K562 (cell line): ENCODE measurements at regions not wholly inside any gene's neighbourhood (a gene's known extent, or its start where the extent isn't known, plus 50 kb on each side); places are given as distances from the start of the nearest gene placed in this dataset.

Source experiments
- ATAC-seq: fragments of 200-7000 bp; cut with Tn5 transposase; 3 replicates; pipeline ENCODE4 v1.9.1; 2020; ENCODE audit warnings: moderate library complexity
- BruUV-seq: library from RNA; stranded (reverse); fragments of 400-500 nt; replicated peaks from 2 replicates; lab custom pipeline; 2021; lab: Mats Ljungman, UMichigan
- CTCF ChIA-PET: fragments of 300-600 bp; formaldehyde crosslinking; extraction: SDS; loops from one replicate; lab custom pipeline; 2021; ENCODE audit warnings: low intra/inter-chr PET ratio; lab: Yijun Ruan, JAX
- POLR2A ChIA-PET: fragments of 300-600, 350-650 bp; sonication (Branson Sonifier 250); formaldehyde crosslinking; extraction: SDS; loops from one replicate; lab custom pipeline; 2021; ENCODE audit warnings: antibody characterized with exemption, inconsistent platforms; lab: Yijun Ruan, JAX
- DNase-seq, 4 experiments: peaks; one replicate each; pipeline versions ENCODE4 v3.0.0 to v3.0.0-alpha.2; 2011 to 2018; ENCODE audit warnings: low spot score in 3 of 4, mixed read lengths in 3 of 4; ENCODE audit errors: extremely low read depth in 1 of 4
- FAIRE-seq: peaks from 2 replicates; lab custom pipeline; 2011; peaks lifted over from hg19 to GRCh38; lab: Jason Lieb, UNC
- H2AFZ ChIP-seq: 2 replicates; pipeline ENCODE4 v1.6.0; 2011; ENCODE audit warnings: low read depth, low read length, control low read depth, inconsistent platforms
- H3K27ac ChIP-seq: fragments of 200-600 bp; 3 replicates; pipeline ENCODE4 v1.8.0; 2011; ENCODE audit warnings: low read depth, mild to moderate bottlenecking, control low read depth, inconsistent platforms, low read length, moderate library complexity, mixed read lengths; ENCODE audit errors: extremely low read depth
- H3K27me3 ChIP-seq, 2 experiments: fragments of 300-600 bp in 1 of 2; 2 replicates in 1 of 2; 3 replicates in 1 of 2; pipeline versions ENCODE4 v1.6.0 to v1.8.0; 2011; ENCODE audit warnings: inconsistent platforms in 2 of 2, low read length in 2 of 2, mild to moderate bottlenecking in 1 of 2, mixed read lengths in 1 of 2, moderate library complexity in 1 of 2; ENCODE audit not compliant: control insufficient read depth in 2 of 2, insufficient read depth in 2 of 2
- H3K36me3 ChIP-seq: fragments of 300-600 bp; 3 replicates; pipeline ENCODE4 v1.8.0; 2011; ENCODE audit warnings: mild to moderate bottlenecking, low read length, inconsistent platforms; ENCODE audit not compliant: control insufficient read depth, insufficient read depth
- H3K4me1 ChIP-seq, 2 experiments: fragments of 200-600 bp in 1 of 2; replicated peaks in 1 of 2; 2 replicates in 1 of 2; 3 replicates in 1 of 2; pipeline versions ENCODE4 v1.5.1 to v1.8.0; 2011; ENCODE audit warnings: inconsistent platforms in 2 of 2, low read length in 2 of 2, mild to moderate bottlenecking in 1 of 2, mixed read lengths in 1 of 2, moderate library complexity in 1 of 2; ENCODE audit not compliant: control insufficient read depth in 2 of 2, insufficient read depth in 2 of 2
- H3K4me2 ChIP-seq: 2 replicates; pipeline ENCODE4 v1.6.1; 2011; ENCODE audit warnings: low read length, control low read depth, inconsistent platforms, mixed read lengths; ENCODE audit not compliant: insufficient read depth
- H3K4me3 ChIP-seq: fragments of 200-600 bp; sonication (generic), shearing (Covaris generic); 2 replicates; pipeline ENCODE4 v1.5.1; 2016; ENCODE audit warnings: control low read depth, inconsistent platforms
- H3K79me2 ChIP-seq: fragments of 200-600 bp; 3 replicates; pipeline ENCODE4 v1.8.0; 2011; ENCODE audit warnings: low read length, inconsistent platforms; ENCODE audit not compliant: control insufficient read depth, insufficient read depth
- H3K9ac ChIP-seq, 2 experiments: 2 replicates each; pipeline versions ENCODE4 v1.6.0 to v1.6.1; 2011; ENCODE audit warnings: low read depth in 2 of 2, low read length in 2 of 2, control low read depth in 1 of 2, inconsistent platforms in 1 of 2, mild to moderate bottlenecking in 1 of 2, mixed read lengths in 1 of 2; ENCODE audit not compliant: insufficient read depth in 1 of 2
- H3K9me1 ChIP-seq: one replicate; pipeline ENCODE4 v1.6.0; 2011; ENCODE audit warnings: inconsistent platforms, mild to moderate bottlenecking, low read length, moderate library complexity; ENCODE audit not compliant: control insufficient read depth, insufficient read depth
- H3K9me3 ChIP-seq: replicated peaks from 2 replicates; pipeline ENCODE4 v1.5.1; 2011; ENCODE audit warnings: low read depth, low read length, inconsistent platforms; ENCODE audit not compliant: control insufficient read depth, insufficient read depth
- H4K20me1 ChIP-seq: replicated peaks from 2 replicates; pipeline ENCODE4 v1.6.1; 2011; ENCODE audit warnings: low read length, inconsistent platforms, mixed read lengths; ENCODE audit not compliant: control insufficient read depth, insufficient read depth
- CBFA2T3 ChIP-seq: fragments of 450-650 bp; IDR thresholded peaks from 2 replicates; pipeline ENCODE4 v1.6.1; 2017
- DACH1 ChIP-seq: fragments of 450-650 bp; IDR thresholded peaks from 2 replicates; pipeline ENCODE4 v1.6.1; 2018; ENCODE audit not compliant: partially characterized antibody
- MAX ChIP-seq: sonication (generic); formaldehyde crosslinking; IDR thresholded peaks from 2 replicates; pipeline ENCODE4 v1.9.0; 2022; ENCODE audit warnings: mild to moderate bottlenecking, missing genetic modification reagents
- POLR2B ChIP-seq: fragments of 450-650 bp; IDR thresholded peaks from 2 replicates; pipeline ENCODE4 v1.6.1; 2018; ENCODE audit warnings: low read depth; ENCODE audit not compliant: partially characterized antibody
- POLR2G ChIP-seq: fragments of 200-400 bp; formaldehyde crosslinking; IDR thresholded peaks from 2 replicates; pipeline ENCODE4 v1.6.1; 2017; ENCODE audit warnings: low read depth, mild to moderate bottlenecking, antibody characterized with exemption, low read length, moderate library complexity
- RBFOX2 ChIP-seq: fragments of 200-400 bp; formaldehyde crosslinking; IDR thresholded peaks from 2 replicates; pipeline ENCODE4 v1.6.1; 2017; ENCODE audit warnings: low read depth, mild to moderate bottlenecking, low read length, moderate library complexity
- SMAD1 ChIP-seq: fragments of 150-350 bp; IDR thresholded peaks from 2 replicates; pipeline ENCODE4 v1.6.1; 2014; ENCODE audit warnings: low read length, low read depth; ENCODE audit not compliant: partially characterized antibody
- SMAD3 ChIP-seq: fragments of 450-650 bp; formaldehyde crosslinking; conservative IDR thresholded peaks from 2 replicates; pipeline ENCODE4 v1.4.0; 2020; ENCODE audit warnings: mild to moderate bottlenecking
- TARDBP ChIP-seq: fragments of 450-650 bp; IDR thresholded peaks from 2 replicates; pipeline ENCODE4 v1.6.1; 2016
- YY1 ChIP-seq, 3 experiments: IDR thresholded peaks; 2 replicates each; pipeline ENCODE4 v1.6.1; 2011; ENCODE audit warnings: low read length in 2 of 3, mild to moderate bottlenecking in 2 of 3, moderate library complexity in 2 of 3, borderline replicate concordance in 1 of 3, control low read depth in 1 of 3, low read depth in 1 of 3; ENCODE audit not compliant: insufficient read depth in 3 of 3, insufficient replicate concordance in 2 of 3, control insufficient read depth in 1 of 3, insufficient read length in 1 of 3; ENCODE audit errors: extremely low read depth in 1 of 3
- ZFX ChIP-seq: sonication (generic); formaldehyde crosslinking; IDR thresholded peaks from 2 replicates; pipeline ENCODE4 v1.8.0; 2022; ENCODE audit warnings: mild to moderate bottlenecking, missing genetic modification reagents, moderate library complexity
- WGBS: fragments of 100-300 bp; shearing (Covaris generic); methylation state at CpG from one replicate; pipeline ENCODE4 v1.1.6; 2016; ENCODE audit warnings: low coverage, mixed read lengths; ENCODE audit not compliant: insufficient coverage; ENCODE audit errors: missing lambda C conversion rate; 5-methylcytosine and 5-hydroxymethylcytosine counted together
- in situ Hi-C: fragments of 300-500 bp; cut with MboI; formaldehyde crosslinking; loops from 4 replicates; pipeline ENCODE4 v1.15.0; 2018; ENCODE audit warnings: inconsistent platforms, mixed read lengths
- intact Hi-C: fragments of 100-400 bp; cut with micrococcal nuclease; formaldehyde crosslinking; loops from 2 replicates; pipeline ENCODE4 v1.14.2; 2022
- TF ChIP-seq, protein P1 (sequence below): fragments of 450-650 bp; IDR thresholded peaks from 2 replicates; pipeline ENCODE4 v1.6.1; 2017; ENCODE audit warnings: antibody characterized with exemption, mild to moderate bottlenecking

DNA sequence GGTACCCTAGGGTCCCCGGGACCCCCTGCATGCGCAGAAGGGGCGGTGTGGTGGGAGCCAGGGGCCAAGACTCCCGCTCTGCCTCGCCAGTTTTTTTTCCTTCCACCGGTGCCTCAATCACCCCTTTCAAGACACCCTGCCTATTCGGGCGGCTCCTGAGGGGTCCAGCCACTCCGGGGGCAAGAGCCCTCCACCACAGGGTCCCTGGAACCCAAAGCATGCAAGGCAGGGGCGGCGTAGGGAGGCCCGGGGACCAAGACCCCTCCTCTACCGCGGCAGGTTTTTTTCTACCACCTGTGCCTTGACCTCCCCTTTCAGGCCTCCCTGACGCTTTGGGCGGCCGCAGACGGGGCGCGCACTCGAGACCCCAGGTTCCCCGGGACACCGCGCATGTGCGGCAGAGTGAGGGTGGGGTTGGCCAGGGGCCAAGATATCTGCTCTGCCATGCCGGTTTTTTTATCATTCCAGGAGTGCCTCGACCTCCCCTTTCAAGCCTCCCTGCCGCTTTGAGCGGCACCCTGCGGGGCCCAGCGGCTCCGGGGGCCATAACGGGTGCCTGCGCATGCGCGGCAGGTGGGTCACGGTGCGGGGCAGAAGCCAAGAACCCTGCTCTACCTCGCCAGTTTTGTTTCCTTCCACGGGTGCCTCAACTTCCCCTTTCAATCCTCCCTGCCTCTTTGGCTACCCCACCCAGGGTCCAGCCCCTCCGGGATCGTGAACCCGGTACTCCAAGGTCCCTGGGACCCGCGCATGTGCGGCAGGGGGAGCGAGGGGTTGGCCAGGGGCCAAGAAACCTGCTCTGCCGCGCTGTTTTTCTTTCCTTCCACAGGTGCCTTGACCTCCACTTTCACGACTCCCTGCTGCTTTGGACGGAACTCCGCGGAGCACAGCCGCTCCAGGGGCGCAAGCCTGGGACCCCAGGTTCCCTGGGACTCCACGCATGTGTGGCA lies 328.1 kb downstream of the ALG10 start:
- H3K27ac ChIP-seq: peak overlapping the region; percentile 67
- ChIA-PET CTCF (no interaction called here), POLR2A (no interaction called here)
- no peaks in the 10 kb centered on the region; the same call in 2 of the 3 replicates for H3K79me2 ChIP-seq
- BruUV-seq: no TSS peak
- peak overlapping the region; percentile 39 for H3K4me3 ChIP-seq
- 0 out of 5 replicates have a peak, but pooled peaks cover 0 to 5% of the 10 kb centered on the region in 2 experiments for H3K27me3 ChIP-seq
- DNase-seq: peak; percentile 52 to 80 (median 72)
- no peaks in the 10 kb centered on the region for H3K9me3 ChIP-seq
- no peaks in the 10 kb centered on the region for H3K36me3 ChIP-seq
- H3K4me1 ChIP-seq: peaks cover 25 to 100% of the 10 kb centered on the region in 2 experiments
- FAIRE-seq: no peak
- no peaks in the 10 kb centered on the region for H4K20me1 ChIP-seq
- H3K9ac ChIP-seq: peak overlapping the region; percentile 61 to 94
- in situ Hi-C loops (no loop called here), intact Hi-C loops (loop anchor here (10.0 kb wide), 1 partner anchor 56 kb away; no protein-coding TSS in a partner anchor)
- ATAC-seq: peak; percentile 11; the same call in 2 of the 3 replicates
- peak overlapping the region; percentile 98 for H2AFZ ChIP-seq
- WGBS: 17% methylated on average over 47 of the region's 56 CpGs
- no peaks in the 10 kb centered on the region for H3K9me1 ChIP-seq
- peak overlapping the region; percentile 81 for H3K4me2 ChIP-seq
- TF ChIP-seq YY1 (IDR thresholded peaks at IDR 0.05; ENCODE audit: borderline replicate concordance in 1 of 3, control insufficient read depth in 1 of 3, extremely low read depth in 1 of 3, insufficient read depth in 3 of 3, insufficient read length in 1 of 3, insufficient replicate concordance in 2 of 3, low read depth in 1 of 3, low read length in 2 of 3) (peak in 1 of 3 experiments; percentile 42), TARDBP (no peak), POLR2G (peak; percentile 55), DACH1 (no peak), RBFOX2 (peak; percentile 45; the same call in 1 of the 2 replicates), SMAD3 (CRISPR knock-in tag) (no peak), CBFA2T3 (0 out of 2 replicates have a peak, but pooled peaks have one; percentile 3), POLR2B (peak; percentile 48), MAX (peak; percentile 68), SMAD1 (no peak), ZFX (CRISPR knock-in tag) (0 out of 2 replicates have a peak, but pooled peaks have one; percentile 8)
- TF ChIP-seq, protein P1, sequence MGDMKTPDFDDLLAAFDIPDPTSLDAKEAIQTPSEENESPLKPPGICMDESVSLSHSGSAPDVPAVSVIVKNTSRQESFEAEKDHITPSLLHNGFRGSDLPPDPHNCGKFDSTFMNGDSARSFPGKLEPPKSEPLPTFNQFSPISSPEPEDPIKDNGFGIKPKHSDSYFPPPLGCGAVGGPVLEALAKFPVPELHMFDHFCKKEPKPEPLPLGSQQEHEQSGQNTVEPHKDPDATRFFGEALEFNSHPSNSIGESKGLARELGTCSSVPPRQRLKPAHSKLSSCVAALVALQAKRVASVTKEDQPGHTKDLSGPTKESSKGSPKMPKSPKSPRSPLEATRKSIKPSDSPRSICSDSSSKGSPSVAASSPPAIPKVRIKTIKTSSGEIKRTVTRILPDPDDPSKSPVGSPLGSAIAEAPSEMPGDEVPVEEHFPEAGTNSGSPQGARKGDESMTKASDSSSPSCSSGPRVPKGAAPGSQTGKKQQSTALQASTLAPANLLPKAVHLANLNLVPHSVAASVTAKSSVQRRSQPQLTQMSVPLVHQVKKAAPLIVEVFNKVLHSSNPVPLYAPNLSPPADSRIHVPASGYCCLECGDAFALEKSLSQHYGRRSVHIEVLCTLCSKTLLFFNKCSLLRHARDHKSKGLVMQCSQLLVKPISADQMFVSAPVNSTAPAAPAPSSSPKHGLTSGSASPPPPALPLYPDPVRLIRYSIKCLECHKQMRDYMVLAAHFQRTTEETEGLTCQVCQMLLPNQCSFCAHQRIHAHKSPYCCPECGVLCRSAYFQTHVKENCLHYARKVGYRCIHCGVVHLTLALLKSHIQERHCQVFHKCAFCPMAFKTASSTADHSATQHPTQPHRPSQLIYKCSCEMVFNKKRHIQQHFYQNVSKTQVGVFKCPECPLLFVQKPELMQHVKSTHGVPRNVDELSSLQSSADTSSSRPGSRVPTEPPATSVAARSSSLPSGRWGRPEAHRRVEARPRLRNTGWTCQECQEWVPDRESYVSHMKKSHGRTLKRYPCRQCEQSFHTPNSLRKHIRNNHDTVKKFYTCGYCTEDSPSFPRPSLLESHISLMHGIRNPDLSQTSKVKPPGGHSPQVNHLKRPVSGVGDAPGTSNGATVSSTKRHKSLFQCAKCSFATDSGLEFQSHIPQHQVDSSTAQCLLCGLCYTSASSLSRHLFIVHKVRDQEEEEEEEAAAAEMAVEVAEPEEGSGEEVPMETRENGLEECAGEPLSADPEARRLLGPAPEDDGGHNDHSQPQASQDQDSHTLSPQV: peak; percentile 55; the same call in 1 of the 2 replicates
